ENCODE measurements at regions not wholly inside any gene's neighbourhood (a gene's known extent, or its start where the extent isn't known, plus 50 kb on each side); places are given as distances from the start of the nearest gene placed in this dataset.
"Not testable (repeated sequence)": the region's sequence is repeated elsewhere in the genome, so short reads cannot be mapped to it uniquely, and the experiment has no call there.

DNA sequence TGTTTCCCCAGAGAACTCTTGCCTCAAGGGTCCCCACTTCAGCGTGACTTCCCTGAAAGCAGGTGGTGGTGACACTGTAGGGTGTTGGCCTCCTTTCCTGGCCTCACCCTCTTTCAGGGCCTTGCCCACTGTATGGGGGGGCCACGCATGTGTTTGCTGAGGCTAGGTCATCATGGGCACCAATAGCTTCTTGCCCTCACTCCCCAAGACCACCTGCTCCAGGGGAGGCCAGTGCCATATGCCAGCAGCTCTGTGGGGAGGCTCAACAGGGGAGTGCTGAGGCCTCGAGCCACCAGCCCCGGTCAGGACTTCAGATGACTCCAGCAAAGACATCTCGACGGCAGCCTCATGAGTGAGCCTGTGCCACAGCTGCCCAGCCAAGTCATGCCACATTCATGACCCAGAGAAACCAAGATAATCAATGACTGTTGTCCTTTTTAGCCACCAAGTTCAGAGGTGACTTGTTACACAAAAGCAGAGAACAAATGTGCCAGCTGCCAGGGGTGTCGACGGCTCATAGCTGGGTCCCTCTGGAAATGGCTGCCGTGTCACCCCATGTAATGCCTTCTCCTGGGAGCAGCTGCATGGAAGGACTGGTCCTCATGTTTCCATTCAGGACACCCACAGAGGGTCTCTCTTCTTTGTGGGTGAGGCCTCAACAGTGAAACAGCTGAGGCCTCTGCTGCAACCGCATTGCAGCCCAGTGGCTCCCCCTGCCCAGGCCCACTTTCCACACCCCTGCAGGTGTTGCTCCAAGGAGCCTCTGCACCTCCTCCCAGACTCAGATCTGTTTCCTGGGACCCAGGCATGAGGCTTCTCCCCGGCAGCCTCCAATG is 162.2 kb downstream of the LAT start:
- H3K4me3 ChIP-seq (ENCODE audit: insufficient read depth, low read depth, low read length); H3K36me3 ChIP-seq (ENCODE audit: control insufficient read depth, insufficient read depth, low read length); H3K9ac ChIP-seq (ENCODE audit: low read depth, low read length); H2BK5ac ChIP-seq (ENCODE audit: low read depth, low read length, poor library complexity, severe bottlenecking); H2AFZ ChIP-seq (replicated peaks; ENCODE audit: low read length, poor library complexity); H4K20me1 ChIP-seq (ENCODE audit: insufficient read depth, low read length); H3K4ac ChIP-seq (ENCODE audit: low read depth, low read length); H2AK5ac ChIP-seq (ENCODE audit: low read depth, low read length); DNase-seq; H3K23ac ChIP-seq (ENCODE audit: low read depth, low read length); CTCF ChIA-PET; POLR2A ChIA-PET (ENCODE audit: unreplicated experiment); intact Hi-C loops (cut with micrococcal nuclease); H4K5ac ChIP-seq (ENCODE audit: low read depth, low read length); H3K27me3 ChIP-seq (ENCODE audit: control insufficient read depth, insufficient read depth, low read length); H3K56ac ChIP-seq (ENCODE audit: extremely low read depth, insufficient read depth, low read length); H3K4me1 ChIP-seq (ENCODE audit: control insufficient read depth, insufficient read depth, low read length); H3K14ac ChIP-seq (replicated peaks; ENCODE audit: low read depth, low read length); H3K9me3 ChIP-seq (ENCODE audit: control insufficient read depth, insufficient read depth, low read length); H2BK20ac ChIP-seq (ENCODE audit: low read depth, low read length); H4K8ac ChIP-seq (ENCODE audit: low read depth in 2 of 2, low read length in 2 of 2); H3K4me2 ChIP-seq (ENCODE audit: low read depth, low read length); ATAC-seq (ENCODE audit: low read depth); dilution Hi-C loops (cut with HindIII; ENCODE audit: low sequenced_read_pairs, unreplicated experiment); H3K9me1 ChIP-seq (ENCODE audit: insufficient read depth, low read length); H3K79me1 ChIP-seq (ENCODE audit: low read depth in 1 of 2, low read length in 2 of 2); H4K91ac ChIP-seq (ENCODE audit: insufficient read depth, low read depth, low read length); BruUV-seq (replicated peaks); H2AK9ac ChIP-seq (replicated peaks; ENCODE audit: low read depth, low read length, poor library complexity); H2BK15ac ChIP-seq (ENCODE audit: low read depth, low read length); in situ Hi-C loops (cut with MboI; ENCODE audit: low sequenced_read_pairs); H3K18ac ChIP-seq (ENCODE audit: low read depth, low read length); H3K27ac ChIP-seq (ENCODE audit: insufficient read depth, low read length); H2BK120ac ChIP-seq (ENCODE audit: low read depth, low read length): not testable (repeated sequence)
- 100% methylated on average over 3 of the region's 11 CpGs; no CpG with 5 or more reads in 1 of the 2 experiments for WGBS, 2 experiments (ENCODE audit: extremely low coverage in 2 of 2, insufficient read length in 1 of 2)

All from IMR-90 (cell line).